Spleen (tissue), 11 donors: ENCODE measurements at regions not wholly inside any gene's neighbourhood (a gene's known extent, or its start where the extent isn't known, plus 50 kb on each side); places are given as distances from the start of the nearest gene placed in this dataset.

Source experiments
- DNase-seq: peaks from one replicate; pipeline ENCODE4 v3.0.0-alpha.2; 2020
- H3K27ac ChIP-seq, 8 donors: fragments of 200-600 bp; sonication (generic) in 7 of 8; 1 replicate in 4 of 8; 2 replicates in 4 of 8; pipeline versions ENCODE4 v1.5.0 to v1.8.0; 2016 to 2021; ENCODE audit warnings: inconsistent platforms in 4 of 8, mild to moderate bottlenecking in 4 of 8, moderate library complexity in 1 of 8
- H3K27me3 ChIP-seq, 7 donors: fragments of 200-600 bp; sonication (generic) in 6 of 7; replicated peaks in 1 of 7; 1 replicate in 4 of 7; 2 replicates in 3 of 7; pipeline versions ENCODE4 v1.5.0 to v1.8.0; 2016 to 2021; ENCODE audit warnings: inconsistent platforms in 3 of 7, mild to moderate bottlenecking in 1 of 7
- H3K36me3 ChIP-seq, 6 donors: fragments of 200-600 bp; sonication (generic) in 5 of 6; 1 replicate in 4 of 6; 2 replicates in 2 of 6; pipeline versions ENCODE4 v1.5.0 to v1.8.0; 2016 to 2021; ENCODE audit warnings: inconsistent platforms in 2 of 6
- H3K4me1 ChIP-seq, 6 donors: fragments of 200-600 bp; sonication (generic) in 5 of 6; 1 replicate in 3 of 6; 2 replicates in 3 of 6; pipeline versions ENCODE4 v1.5.0 to v1.8.0; 2016 to 2021; ENCODE audit warnings: inconsistent platforms in 3 of 6
- H3K4me3 ChIP-seq, 8 donors: fragments of 200-600 bp; sonication (generic) in 7 of 8; 1 replicate in 4 of 8; 2 replicates in 4 of 8; pipeline versions ENCODE4 v1.5.0 to v1.8.0; 2016 to 2021; ENCODE audit warnings: inconsistent platforms in 4 of 8, mild to moderate bottlenecking in 4 of 8, moderate library complexity in 2 of 8
- H3K9me3 ChIP-seq, 8 donors: fragments of 200-600 bp; sonication (generic) in 7 of 8; 1 replicate in 4 of 8; 2 replicates in 4 of 8; pipeline versions ENCODE4 v1.5.0 to v1.8.0; 2016 to 2021; ENCODE audit warnings: inconsistent platforms in 4 of 8
- CTCF ChIP-seq, 11 experiments: fragments of 200-600 bp in 7 of 11; fragments of 450-650 bp in 4 of 11; sonication (generic) in 4 of 11; IDR thresholded peaks in 8 of 11; conservative IDR thresholded peaks in 3 of 11; 1 replicate in 7 of 11; 2 replicates in 4 of 11; pipeline versions ENCODE4 v1.4.0 to v1.8.0; 2016 to 2021; ENCODE audit warnings: antibody characterized with exemption in 11 of 11, inconsistent platforms in 4 of 11, mild to moderate bottlenecking in 1 of 11
- POLR2A ChIP-seq, 3 donors: fragments of 450-650 bp; IDR thresholded peaks; one replicate each; pipeline ENCODE4 v1.5.1; 2017; ENCODE audit warnings: antibody characterized with exemption in 3 of 3, mild to moderate bottlenecking in 1 of 3
- POLR2AphosphoS5 ChIP-seq, 3 donors: sonication (generic); formaldehyde crosslinking; IDR thresholded peaks; one replicate each; pipeline ENCODE4 v1.5.1; 2017; ENCODE audit warnings: antibody characterized with exemption in 3 of 3
- WGBS, 5 donors: extraction: QIAGEN DNeasy Blood & Tissue Kit in 3 of 5; methylation state at CpG; one replicate each; pipeline versions ENCODE4 v1.1.5 to v1.1.7; 2013 to 2018; 5-methylcytosine and 5-hydroxymethylcytosine counted together
- intact Hi-C: fragments of 100-400 bp; cut with DNase I; formaldehyde crosslinking; loops from one replicate; pipeline ENCODE4 v1.15.0; 2023; ENCODE audit warnings: low total_unique reads
- donor health status: healthy with polysubstance abuse.
- donor health status: DM: no; HTN: no; CAD: no; lungs with moderate emphysema.
- donor health status: DM: no; HTN: no; CAD: no.
- donor health status: Bipolar disorder and iron deficiency.
- donor health status: healthy.
- donor health status: DM: no; HTN: no; CAD: no.
- donor health status: DM: yes; HTN: yes; CAD: no.

DNA sequence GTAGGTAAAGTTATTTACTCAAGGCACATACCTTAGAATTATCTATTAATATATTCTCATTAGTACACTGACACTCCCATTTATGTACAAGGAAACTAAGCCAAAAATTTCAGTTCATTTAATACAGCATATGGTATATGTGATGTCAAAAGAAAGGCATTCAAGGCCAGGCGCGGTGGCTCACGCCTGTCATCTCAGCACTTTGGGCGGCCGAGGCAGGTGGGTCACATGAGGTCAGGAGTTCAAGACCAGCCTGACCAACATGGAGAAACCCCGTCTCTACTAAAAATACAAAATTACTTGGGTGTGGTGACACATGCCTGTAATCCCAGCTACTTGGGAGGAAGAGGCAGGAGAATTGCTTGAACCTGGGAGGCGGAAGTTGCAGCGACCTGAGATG, 435.2 kb downstream of the GBE1 start:
- Histone ChIP-seq H3K27me3 (no peaks in the 10 kb centered on the region), H3K4me1 (no peaks in the 10 kb centered on the region), H3K4me3 (no peak overlapping the region), H3K36me3 (no peaks in the 10 kb centered on the region), H3K9me3 (no peaks in the 10 kb centered on the region), H3K27ac (no peak overlapping the region)
- 86 to 91% (median 90%) methylated on average over 8 of the region's 8 CpGs for WGBS, 5 donors
- TF ChIP-seq POLR2A (IDR thresholded peaks at IDR 0.05) (no peak), CTCF (IDR thresholded peaks at IDR 0.05 in 8 of 11, conservative IDR thresholded peaks at IDR 0.05 in 3 of 11) (no peak), POLR2AphosphoS5 (IDR thresholded peaks at IDR 0.05) (no peak)
- intact Hi-C loops = no loop called here
- no peak for DNase-seq

DNA sequence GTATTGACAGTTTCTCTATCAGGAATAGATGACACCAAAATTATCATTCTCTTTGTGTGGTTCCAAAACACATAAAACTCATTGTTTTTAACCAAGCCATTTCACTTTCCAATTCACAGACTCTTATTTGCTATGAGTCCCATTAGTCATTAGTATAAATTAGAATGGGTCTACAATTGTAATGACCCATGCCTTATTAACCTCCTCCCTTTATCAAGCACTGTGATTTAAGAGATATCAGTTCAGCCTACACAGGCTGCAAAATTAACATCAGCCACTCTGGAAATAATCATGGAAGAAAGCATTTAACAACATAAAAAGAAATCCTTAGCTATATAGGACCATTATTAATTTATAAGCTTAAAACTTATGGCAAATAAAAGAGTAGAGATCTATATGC, 440.6 kb downstream of the GBE1 start:
- no peaks in the 10 kb centered on the region for H3K4me1 ChIP-seq
- no peaks in the 10 kb centered on the region for H3K36me3 ChIP-seq
- intact Hi-C loops = no loop called here
- H3K9me3 ChIP-seq = no peaks in the 10 kb centered on the region
- DNase-seq = no peak
- H3K27me3 ChIP-seq = no peaks in the 10 kb centered on the region
- H3K27ac ChIP-seq = no peak overlapping the region
- no peak overlapping the region for H3K4me3 ChIP-seq
- TF ChIP-seq POLR2A (IDR thresholded peaks at IDR 0.05) (no peak), CTCF (IDR thresholded peaks at IDR 0.05 in 8 of 11, conservative IDR thresholded peaks at IDR 0.05 in 3 of 11) (no peak), POLR2AphosphoS5 (IDR thresholded peaks at IDR 0.05) (no peak)

- intact Hi-C loops = no loop called here
- Histone ChIP-seq H3K27me3 (no peaks in the 10 kb centered on the region), H3K9me3 (peaks cover 0 to 9% (median 0%) of the 10 kb centered on the region in 8 donors), H3K4me1 (no peaks in the 10 kb centered on the region), H3K4me3 (no peak overlapping the region), H3K27ac (no peak overlapping the region), H3K36me3 (no peaks in the 10 kb centered on the region)
- TF ChIP-seq CTCF (IDR thresholded peaks at IDR 0.05 in 8 of 11, conservative IDR thresholded peaks at IDR 0.05 in 3 of 11) (no peak), POLR2A (IDR thresholded peaks at IDR 0.05) (no peak), POLR2AphosphoS5 (IDR thresholded peaks at IDR 0.05) (no peak)
- no peak for DNase-seq
These were observed 446.4 kb downstream of the GBE1 start for GRCh38 chr3:81315030-81315429.

DNA sequence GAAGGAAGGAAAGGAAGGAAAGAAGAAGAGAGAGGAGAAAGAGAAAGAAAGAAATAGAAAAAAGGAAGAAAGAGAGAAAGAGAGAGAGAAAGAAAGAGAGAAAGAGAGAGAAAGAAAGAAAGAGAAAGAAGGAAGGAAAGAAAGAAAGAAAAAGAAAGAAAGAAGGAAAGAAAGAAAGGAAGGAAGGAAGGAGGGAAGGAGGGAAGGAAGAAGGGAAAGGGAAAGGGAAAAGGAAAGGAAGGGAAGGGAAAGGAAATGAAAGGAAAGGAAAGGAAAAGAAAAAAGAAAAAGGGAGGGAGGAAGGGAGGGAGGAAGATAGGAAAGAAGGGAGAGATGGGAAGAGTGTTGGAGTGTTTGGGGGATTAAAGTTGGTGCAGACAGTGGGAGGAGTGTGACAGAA, 450.1 kb downstream of the GBE1 start:
- no peaks in the 10 kb centered on the region for H3K36me3 ChIP-seq
- no peak overlapping the region for H3K4me3 ChIP-seq
- TF ChIP-seq POLR2A (IDR thresholded peaks at IDR 0.05) = no peak
- TF ChIP-seq CTCF (IDR thresholded peaks at IDR 0.05 in 8 of 11, conservative IDR thresholded peaks at IDR 0.05 in 3 of 11) = no peak
- H3K27me3 ChIP-seq = no peaks in the 10 kb centered on the region
- H3K4me1 ChIP-seq = no peaks in the 10 kb centered on the region
- DNase-seq = no peak
- intact Hi-C loops = no loop called here
- peaks cover 0 to 9% (median 0%) of the 10 kb centered on the region in 8 donors for H3K9me3 ChIP-seq
- no peak overlapping the region for H3K27ac ChIP-seq
